Choroid plexus epithelial cell (primary cell): ENCODE measurements at regions not wholly inside any gene's neighbourhood (a gene's known extent, or its start where the extent isn't known, plus 50 kb on each side); places are given as distances from the start of the nearest gene placed in this dataset.

Experiments used
- DNase-seq: peaks from one replicate; pipeline ENCODE4 v3.0.0-alpha.2; 2010; ENCODE audit warnings: low read depth
- H3K4me3 ChIP-seq: 2 replicates; pipeline ENCODE4 v1.5.1; 2011; ENCODE audit warnings: low read depth, mild to moderate bottlenecking, control low read depth, low read length, moderate library complexity
- TF ChIP-seq, protein P1 (sequence below): conservative IDR thresholded peaks from 2 replicates; pipeline ENCODE4 v1.5.1; 2011; ENCODE audit warnings: low read depth, mild to moderate bottlenecking, control low read depth, inconsistent platforms, low read length, moderate library complexity

DNA sequence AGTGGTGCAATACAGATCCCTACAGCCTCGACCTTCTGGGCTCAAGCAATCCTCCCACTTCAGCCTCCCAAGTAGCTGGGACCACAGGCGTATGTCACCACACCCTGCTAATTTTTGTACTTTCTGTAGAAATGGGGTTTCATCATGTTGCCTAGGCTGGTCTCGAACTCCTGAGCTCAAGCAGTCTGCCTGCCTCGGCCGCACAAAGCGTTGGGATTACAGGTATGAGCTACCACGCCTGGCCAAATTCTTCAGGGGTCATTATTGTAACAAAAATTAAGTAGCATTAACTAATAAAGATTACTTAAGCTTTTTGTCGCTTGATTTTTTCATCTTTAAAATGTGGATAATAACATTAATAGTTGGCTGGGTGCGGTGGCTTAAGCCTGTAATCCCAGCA lies 195.3 kb upstream of the IER5L start:
- no peak for DNase-seq
- H3K4me3 ChIP-seq = no peak overlapping the region
- TF ChIP-seq, protein P1, sequence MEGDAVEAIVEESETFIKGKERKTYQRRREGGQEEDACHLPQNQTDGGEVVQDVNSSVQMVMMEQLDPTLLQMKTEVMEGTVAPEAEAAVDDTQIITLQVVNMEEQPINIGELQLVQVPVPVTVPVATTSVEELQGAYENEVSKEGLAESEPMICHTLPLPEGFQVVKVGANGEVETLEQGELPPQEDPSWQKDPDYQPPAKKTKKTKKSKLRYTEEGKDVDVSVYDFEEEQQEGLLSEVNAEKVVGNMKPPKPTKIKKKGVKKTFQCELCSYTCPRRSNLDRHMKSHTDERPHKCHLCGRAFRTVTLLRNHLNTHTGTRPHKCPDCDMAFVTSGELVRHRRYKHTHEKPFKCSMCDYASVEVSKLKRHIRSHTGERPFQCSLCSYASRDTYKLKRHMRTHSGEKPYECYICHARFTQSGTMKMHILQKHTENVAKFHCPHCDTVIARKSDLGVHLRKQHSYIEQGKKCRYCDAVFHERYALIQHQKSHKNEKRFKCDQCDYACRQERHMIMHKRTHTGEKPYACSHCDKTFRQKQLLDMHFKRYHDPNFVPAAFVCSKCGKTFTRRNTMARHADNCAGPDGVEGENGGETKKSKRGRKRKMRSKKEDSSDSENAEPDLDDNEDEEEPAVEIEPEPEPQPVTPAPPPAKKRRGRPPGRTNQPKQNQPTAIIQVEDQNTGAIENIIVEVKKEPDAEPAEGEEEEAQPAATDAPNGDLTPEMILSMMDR = no peak

DNA sequence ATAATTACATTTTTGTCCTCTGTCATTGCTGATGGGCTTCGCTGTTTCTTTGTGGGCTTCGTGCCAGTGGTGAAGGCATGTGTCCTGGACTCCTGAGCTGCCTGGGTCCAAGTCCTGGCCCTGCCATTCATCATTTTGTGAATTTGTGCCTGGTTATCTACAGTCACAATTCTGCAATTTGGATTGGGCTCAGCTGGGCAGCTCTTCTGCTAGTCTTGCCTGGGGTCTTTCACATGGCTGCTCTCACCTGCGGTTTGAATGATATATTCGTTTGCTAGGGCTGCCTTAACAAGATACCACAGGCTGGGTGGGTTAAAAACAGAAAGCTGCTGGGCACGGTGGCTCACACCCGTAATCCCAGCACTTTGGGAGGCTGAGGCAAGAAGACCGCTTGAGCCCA lies 192.7 kb upstream of the IER5L start:
- DNase-seq = no peak
- TF ChIP-seq, protein P1 = no peak
- H3K4me3 ChIP-seq = no peak overlapping the region

DNA sequence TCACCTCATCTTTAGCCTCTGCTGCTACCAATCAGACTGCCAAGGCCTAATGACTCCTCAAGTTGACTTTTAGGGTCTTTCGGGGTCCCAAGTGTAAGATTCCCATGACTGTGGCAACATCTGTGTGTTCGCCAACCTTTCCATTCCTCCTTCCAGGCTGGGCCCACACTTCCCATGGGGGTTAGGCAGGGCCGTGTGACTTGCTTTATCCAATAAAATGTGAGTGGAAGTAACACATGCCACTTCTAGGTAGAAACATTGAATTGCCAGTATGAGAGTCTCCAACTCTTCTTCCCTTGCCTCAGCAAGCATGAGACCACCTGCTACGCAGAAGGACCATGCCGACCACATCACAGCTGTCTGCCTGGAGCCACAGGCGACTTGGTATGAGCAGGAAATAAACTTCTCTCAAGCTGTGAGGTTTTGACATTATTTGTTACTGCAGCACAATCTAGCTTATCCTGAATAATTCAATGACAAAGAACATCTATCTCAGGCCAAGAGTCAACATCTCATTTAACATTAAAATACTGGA lies 190.4 kb upstream of the IER5L start:
- TF ChIP-seq, protein P1 = no peak
- no peak for DNase-seq

DNA sequence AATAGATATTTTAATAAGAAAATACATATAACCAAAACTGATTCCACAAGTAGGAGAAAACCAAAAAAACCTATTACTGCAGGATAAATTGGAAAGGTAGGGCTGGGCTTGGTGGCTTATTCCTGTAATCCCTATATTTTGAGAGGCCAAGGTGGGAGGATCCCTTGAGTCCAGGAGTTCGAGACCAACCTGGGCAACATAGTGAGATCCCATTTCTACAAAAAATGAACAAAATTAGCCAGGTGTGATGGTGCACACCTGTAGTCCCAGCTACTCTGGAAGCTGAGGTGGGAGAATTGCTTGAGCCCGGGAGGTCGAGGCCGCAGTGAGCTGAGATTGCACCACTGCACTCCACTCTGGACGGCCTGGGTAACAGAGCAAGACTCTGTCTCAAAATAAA lies 189.2 kb upstream of the IER5L start:
- no peak for DNase-seq
- TF ChIP-seq, protein P1 = no peak
- no peak overlapping the region for H3K4me3 ChIP-seq

More for the DNA sequence above, 190.4 kb upstream of the IER5L start:
- H3K4me3 ChIP-seq = no peak overlapping the region

DNA sequence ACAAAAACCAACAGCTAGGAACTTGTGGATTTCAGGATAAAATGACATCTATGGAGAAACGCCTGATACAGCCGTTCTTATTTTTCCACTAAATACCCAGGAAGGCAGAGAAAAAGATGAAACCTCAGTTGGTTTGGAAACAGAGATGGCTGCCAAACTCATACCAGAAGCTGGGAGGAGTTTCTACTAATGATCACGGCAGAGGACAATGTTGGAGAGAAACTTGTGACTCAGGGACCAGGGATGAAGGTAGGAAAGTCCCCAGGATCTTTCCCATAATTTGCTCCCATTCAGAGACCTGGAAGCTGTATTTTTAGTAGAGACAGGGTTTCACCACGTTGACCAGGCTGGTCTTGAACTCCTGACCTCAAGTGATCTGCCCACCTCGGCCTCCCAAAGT lies 187.1 kb upstream of the IER5L start:
- no peak overlapping the region for H3K4me3 ChIP-seq
- no peak for DNase-seq
- TF ChIP-seq, protein P1 = no peak

DNA sequence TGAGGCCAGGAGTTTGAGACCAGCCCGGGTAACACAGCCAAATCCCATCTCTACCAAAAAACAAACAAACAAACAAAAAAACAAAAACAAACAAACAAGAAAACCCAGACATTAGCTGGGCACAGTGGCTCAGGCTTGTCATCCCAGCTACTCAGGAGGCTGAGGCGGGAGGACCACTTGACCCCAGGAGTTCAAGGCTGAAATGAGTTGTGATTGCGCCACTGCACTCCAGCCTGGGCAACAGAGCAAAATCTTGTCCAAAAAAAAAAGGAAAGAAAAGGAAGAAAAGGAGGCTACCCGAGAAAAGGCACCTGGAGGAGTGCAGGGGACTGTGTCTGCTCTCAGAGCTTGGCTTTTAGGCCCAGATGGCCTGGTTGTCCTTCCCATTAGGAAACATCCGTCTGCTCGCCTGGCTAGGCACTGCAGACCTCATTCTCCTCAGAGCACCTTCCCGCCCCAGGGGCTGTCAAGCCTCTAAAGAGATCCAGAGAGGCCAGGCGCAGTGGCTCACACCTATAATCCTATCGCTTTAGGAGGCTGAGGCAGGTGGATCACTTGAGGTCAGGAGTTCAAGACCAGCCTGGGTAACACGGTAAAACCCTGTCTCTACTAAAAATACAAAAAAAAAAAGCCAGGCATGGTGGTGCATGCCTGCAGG lies 185.3 kb upstream of the IER5L start:
- H3K4me3 ChIP-seq = no peak overlapping the region
- DNase-seq = no peak
- TF ChIP-seq, protein P1 = no peak
